ENCODE measurements at regions not wholly inside any gene's neighbourhood (a gene's known extent, or its start where the extent isn't known, plus 50 kb on each side); places are given as distances from the start of the nearest gene placed in this dataset.

- H2AK5ac ChIP-seq (ENCODE audit: low read depth, low read length): no peak overlapping the region
- H2BK15ac ChIP-seq (ENCODE audit: low read depth, low read length): no peak overlapping the region
- no peak overlapping the region for H4K8ac ChIP-seq (ENCODE audit: low read depth in 2 of 2, low read length in 2 of 2)
- H3K9ac ChIP-seq (ENCODE audit: low read depth, low read length): no peak overlapping the region
- no peak overlapping the region for H2AFZ ChIP-seq (replicated peaks; ENCODE audit: low read length, poor library complexity)
- H3K56ac ChIP-seq (ENCODE audit: extremely low read depth, insufficient read depth, low read length): no peak overlapping the region
- H3K27ac ChIP-seq (ENCODE audit: insufficient read depth, low read length): no peak overlapping the region
- no peaks in the 10 kb centered on the region for H3K9me1 ChIP-seq (ENCODE audit: insufficient read depth, low read length)
- H2AK9ac ChIP-seq (replicated peaks; ENCODE audit: low read depth, low read length, poor library complexity): no peak overlapping the region
- TF ChIP-seq RFX5 (IDR thresholded peaks at IDR 0.05; ENCODE audit: low read depth, low read length) (no peak), ELK1 (IDR thresholded peaks at IDR 0.05; ENCODE audit: borderline replicate concordance, low read depth, low read length) (no peak), MXI1 (IDR thresholded peaks at IDR 0.05; ENCODE audit: borderline replicate concordance, low read depth, low read length) (no peak), FOS (IDR thresholded peaks at IDR 0.05; ENCODE audit: low read depth, low read length) (no peak), MAFK (IDR thresholded peaks at IDR 0.05; ENCODE audit: low read depth, low read length) (no peak), SMC3 (IDR thresholded peaks at IDR 0.05; ENCODE audit: low read depth, low read length) (no peak), NFE2L2 (IDR thresholded peaks at IDR 0.05; ENCODE audit: low read depth, low read length) (no peak), POLR2A (IDR thresholded peaks at IDR 0.05; ENCODE audit: low read depth, low read length) (no peak), USF2 (IDR thresholded peaks at IDR 0.05; ENCODE audit: low read depth, low read length) (no peak), CTCF (conservative IDR thresholded peaks at IDR 0.05; ENCODE audit: low read depth, low read length) (no peak), BHLHE40 (IDR thresholded peaks at IDR 0.05; ENCODE audit: low read depth, low read length) (no peak), CHD1 (IDR thresholded peaks at IDR 0.05; ENCODE audit: low read depth, low read length) (no peak), MAZ (IDR thresholded peaks at IDR 0.05; ENCODE audit: borderline replicate concordance, low read depth, low read length) (no peak), RCOR1 (IDR thresholded peaks at IDR 0.05; ENCODE audit: insufficient replicate concordance, low read length) (no peak)
- DNase-seq: no peak
- intact Hi-C loops (cut with micrococcal nuclease): no loop called here
- H3K14ac ChIP-seq (replicated peaks; ENCODE audit: low read depth, low read length): no peak overlapping the region
- no CpG with 5 or more reads among the region's 4 CpGs for WGBS, 2 experiments (ENCODE audit: extremely low coverage in 2 of 2, insufficient read length in 1 of 2)
- no peak overlapping the region for H4K5ac ChIP-seq (ENCODE audit: low read depth, low read length)
- no peak overlapping the region for H3K4me3 ChIP-seq (ENCODE audit: insufficient read depth, low read depth, low read length)
- H3K36me3 ChIP-seq (ENCODE audit: control insufficient read depth, insufficient read depth, low read length): no peaks in the 10 kb centered on the region
- POLR2A ChIA-PET (ENCODE audit: unreplicated experiment): no interaction called here
- no TSS peak for BruUV-seq (replicated peaks)
- no peaks in the 10 kb centered on the region for H3K9me3 ChIP-seq (ENCODE audit: control insufficient read depth, insufficient read depth, low read length)
- CTCF ChIA-PET: no interaction called here
- no peaks in the 10 kb centered on the region; the same call in 1 of the 2 replicates for H3K4me1 ChIP-seq (ENCODE audit: control insufficient read depth, insufficient read depth, low read length)
- H2BK120ac ChIP-seq (ENCODE audit: low read depth, low read length): no peak overlapping the region
- H4K20me1 ChIP-seq (ENCODE audit: insufficient read depth, low read length): no peaks in the 10 kb centered on the region
- dilution Hi-C loops (cut with HindIII; ENCODE audit: low sequenced_read_pairs, unreplicated experiment): no loop called here
- no peak overlapping the region for H4K91ac ChIP-seq (ENCODE audit: insufficient read depth, low read depth, low read length)
- no peak overlapping the region for H2BK5ac ChIP-seq (ENCODE audit: low read depth, low read length, poor library complexity, severe bottlenecking)
- ATAC-seq (ENCODE audit: low read depth): no peak
- no peak overlapping the region for H3K4me2 ChIP-seq (ENCODE audit: low read depth, low read length)
- no peak overlapping the region for H3K4ac ChIP-seq (ENCODE audit: low read depth, low read length)
- no peaks in the 10 kb centered on the region for H3K79me1 ChIP-seq (ENCODE audit: low read depth in 1 of 2, low read length in 2 of 2)
- in situ Hi-C loops (cut with MboI; ENCODE audit: low sequenced_read_pairs): no loop called here
- no peak overlapping the region for H2BK20ac ChIP-seq (ENCODE audit: low read depth, low read length)
- no peak overlapping the region for H3K23ac ChIP-seq (ENCODE audit: low read depth, low read length)
- H3K18ac ChIP-seq (ENCODE audit: low read depth, low read length): no peak overlapping the region
- no peaks in the 10 kb centered on the region for H3K27me3 ChIP-seq (ENCODE audit: control insufficient read depth, insufficient read depth, low read length)
Observed at GRCh38 chr13:34372581-34372980, 554.6 kb downstream of the RFC3 start.

All from IMR-90 (cell line).